Smooth muscle cell (in vitro differentiated cells): ENCODE measurements at regions not wholly inside any gene's neighbourhood (a gene's known extent, or its start where the extent isn't known, plus 50 kb on each side); places are given as distances from the start of the nearest gene placed in this dataset.

Experiments
- DNase-seq: peaks from one replicate; lab custom pipeline; 2025; ENCODE audit not compliant: unreplicated experiment; lab: John Stamatoyannopoulos, UW
- H2AFZ ChIP-seq: fragments of 200-600 bp; sonication (generic); 2 replicates; pipeline ENCODE4 v1.6.0; 2016; ENCODE audit warnings: antibody characterized with exemption, low read depth, mild to moderate bottlenecking
- H3F3A ChIP-seq: fragments of 200-600 bp; sonication (generic); 2 replicates; pipeline ENCODE4 v1.6.0; 2017; ENCODE audit warnings: antibody characterized with exemption, low read depth
- H3K27ac ChIP-seq: fragments of 200-600 bp; sonication (generic); 2 replicates; pipeline ENCODE4 v1.5.1; 2016; ENCODE audit warnings: low read depth, mild to moderate bottlenecking
- H3K27me3 ChIP-seq: fragments of 200-600 bp; sonication (generic); 2 replicates; pipeline ENCODE4 v1.6.1; 2016; ENCODE audit warnings: low read depth, mild to moderate bottlenecking
- H3K36me3 ChIP-seq: fragments of 200-600 bp; sonication (generic); 2 replicates; pipeline ENCODE4 v1.5.1; 2016; ENCODE audit warnings: low read depth
- H3K4me1 ChIP-seq: fragments of 200-600 bp; sonication (generic); 2 replicates; pipeline ENCODE4 v1.5.1; 2016; ENCODE audit warnings: low read depth
- H3K4me2 ChIP-seq: fragments of 200-600 bp; sonication (generic); 2 replicates; pipeline ENCODE4 v1.6.0; 2016; ENCODE audit warnings: mild to moderate bottlenecking
- H3K4me3 ChIP-seq: fragments of 200-600 bp; sonication (generic); 2 replicates; pipeline ENCODE4 v1.5.1; 2016; ENCODE audit warnings: mild to moderate bottlenecking
- H3K79me2 ChIP-seq: fragments of 200-600 bp; sonication (generic); 2 replicates; pipeline ENCODE4 v1.6.0; 2016; ENCODE audit warnings: low read depth, mild to moderate bottlenecking
- H3K9ac ChIP-seq: fragments of 200-600 bp; sonication (generic); 2 replicates; pipeline ENCODE4 v1.6.0; 2016; ENCODE audit warnings: low read depth
- H3K9me3 ChIP-seq: fragments of 200-600 bp; sonication (generic); replicated peaks from 2 replicates; pipeline ENCODE4 v1.5.1; 2016; ENCODE audit warnings: low read depth
- H4K20me1 ChIP-seq: fragments of 200-600 bp; sonication (generic); 2 replicates; pipeline ENCODE4 v1.6.0; 2016; ENCODE audit warnings: low read depth
- CTCF ChIP-seq: fragments of 200-600 bp; sonication (generic); IDR thresholded peaks from 2 replicates; pipeline ENCODE4 v1.5.1; 2017; ENCODE audit warnings: borderline replicate concordance, mild to moderate bottlenecking, antibody characterized with exemption; ENCODE audit not compliant: insufficient read depth, poor library complexity, severe bottlenecking
- WGBS: methylation state at CpG from one replicate; pipeline ENCODE4 v1.1.7; 2016; ENCODE audit warnings: low lambda C conversion rate; 5-methylcytosine and 5-hydroxymethylcytosine counted together

GRCh38 chr12:92229381-92229780 lies 83.7 kb upstream of the BTG1 start:
- Histone ChIP-seq H3K4me3 (no peak overlapping the region), H3K36me3 (no peaks in the 10 kb centered on the region), H3K9me3 (no peaks in the 10 kb centered on the region), H3K27ac (no peak overlapping the region), H2AFZ (no peak overlapping the region), H3K4me1 (peaks cover 7% of the 10 kb centered on the region), H3F3A (peaks cover 3% of the 10 kb centered on the region), H3K79me2 (no peaks in the 10 kb centered on the region), H3K9ac (no peak overlapping the region), H4K20me1 (no peaks in the 10 kb centered on the region), H3K4me2 (no peak overlapping the region), H3K27me3 (no peaks in the 10 kb centered on the region)
- WGBS, result 94% methylated on average over 2 of the region's 2 CpGs
- no peak for DNase-seq
- no peak for TF ChIP-seq CTCF

- Histone ChIP-seq H3K9ac (no peak overlapping the region), H2AFZ (no peak overlapping the region), H3K27ac (peak overlapping the region; percentile 41), H3K27me3 (no peaks in the 10 kb centered on the region), H3K4me1 (peaks cover 7% of the 10 kb centered on the region), H3F3A (peaks cover 3% of the 10 kb centered on the region), H3K36me3 (no peaks in the 10 kb centered on the region), H4K20me1 (no peaks in the 10 kb centered on the region), H3K79me2 (no peaks in the 10 kb centered on the region), H3K4me2 (no peak overlapping the region), H3K9me3 (no peaks in the 10 kb centered on the region), H3K4me3 (no peak overlapping the region)
- no peak for TF ChIP-seq CTCF
- 62% methylated on average over 3 of the region's 3 CpGs for WGBS
- DNase-seq, result no peak
Observed at GRCh38 chr12:92226961-92227360, 81.3 kb upstream of the BTG1 start.

- WGBS, result 84% methylated on average over 4 of the region's 4 CpGs
- Histone ChIP-seq H3K27me3 (no peaks in the 10 kb centered on the region), H2AFZ (no peak overlapping the region), H3K9me3 (no peaks in the 10 kb centered on the region), H3K79me2 (no peaks in the 10 kb centered on the region), H3F3A (peaks cover 3% of the 10 kb centered on the region), H3K4me1 (peaks cover 7% of the 10 kb centered on the region), H3K36me3 (no peaks in the 10 kb centered on the region), H3K9ac (no peak overlapping the region), H3K27ac (peak overlapping the region; percentile 41), H3K4me3 (no peak overlapping the region), H3K4me2 (no peak overlapping the region), H4K20me1 (no peaks in the 10 kb centered on the region)
- DNase-seq, result no peak
- no peak for TF ChIP-seq CTCF
Observed at GRCh38 chr12:92226071-92226661, 80.5 kb upstream of the BTG1 start.

- Histone ChIP-seq H3K4me2 (peak overlapping the region; percentile 3), H3K9me3 (no peaks in the 10 kb centered on the region), H3K79me2 (no peaks in the 10 kb centered on the region), H2AFZ (no peak overlapping the region), H3K27me3 (no peaks in the 10 kb centered on the region), H3K4me1 (peaks cover 7% of the 10 kb centered on the region), H4K20me1 (no peaks in the 10 kb centered on the region), H3K4me3 (no peak overlapping the region), H3K9ac (no peak overlapping the region), H3K36me3 (no peaks in the 10 kb centered on the region), H3F3A (peaks cover 3% of the 10 kb centered on the region), H3K27ac (peak overlapping the region; percentile 82)
- TF ChIP-seq CTCF, result no peak
- DNase-seq, result no peak
- WGBS, result 14% methylated on average over 6 of the region's 6 CpGs
Observed at GRCh38 chr12:92224685-92225331, 79.2 kb upstream of the BTG1 start.
